Uterus (tissue), 2 donors: ENCODE measurements at regions not wholly inside any gene's neighbourhood (a gene's known extent, or its start where the extent isn't known, plus 50 kb on each side); places are given as distances from the start of the nearest gene placed in this dataset.

Source experiments
- CTCF ChIP-seq, 4 experiments: fragments of 200-600 bp in 2 of 4; fragments of 450-650 bp in 2 of 4; sonication (generic) in 2 of 4; IDR thresholded peaks; one replicate each; pipeline ENCODE4 v1.5.1; 2016 to 2019; ENCODE audit warnings: antibody characterized with exemption in 4 of 4, mild to moderate bottlenecking in 2 of 4, moderate library complexity in 1 of 4
- POLR2A ChIP-seq, 2 donors: fragments of 450-650 bp; IDR thresholded peaks; one replicate each; pipeline ENCODE4 v1.6.1; 2016; ENCODE audit warnings: antibody characterized with exemption in 2 of 2, mild to moderate bottlenecking in 1 of 2, moderate library complexity in 1 of 2

GRCh38 chr2:71936076-71937030 lies 211.3 kb downstream of the CYP26B1 start:
- TF ChIP-seq CTCF (IDR thresholded peaks at IDR 0.05) (no peak), POLR2A (IDR thresholded peaks at IDR 0.05) (no peak)
